ENCODE measurements at regions not wholly inside any gene's neighbourhood (a gene's known extent, or its start where the extent isn't known, plus 50 kb on each side); places are given as distances from the start of the nearest gene placed in this dataset.

GRCh38 chr2:129229196-129229595 is 750.3 kb upstream of the RAB6C start:
- Histone ChIP-seq H3K4me3 (no peak overlapping the region), H3K4me2 (no peak overlapping the region), H3K27me3 (peaks cover 0 to 3% (median 0%) of the 10 kb centered on the region in 11 experiments; a peak in 2 of 22 replicates), H3K27ac (no peak overlapping the region), H3K9ac (no peak overlapping the region), H3K36me3 (no peaks in the 10 kb centered on the region), H3K9me3 (replicated peaks in 1 of 11) (no peaks in the 10 kb centered on the region), H4K20me1 (no peaks in the 10 kb centered on the region), H3K4me1 (peaks cover 0 to 13% (median 9%) of the 10 kb centered on the region in 10 experiments; a peak in 10 of 20 replicates)
- TF ChIP-seq Cebpa-rat (IDR thresholded peaks at IDR 0.05), result no peak

- H3K4me2 ChIP-seq, result no peak overlapping the region
- H4K20me1 ChIP-seq, result no peaks in the 10 kb centered on the region
- H3K9me3 ChIP-seq (replicated peaks in 1 of 11), result no peaks in the 10 kb centered on the region
- no peak for TF ChIP-seq Cebpa-rat (IDR thresholded peaks at IDR 0.05)
- H3K27ac ChIP-seq, result no peak overlapping the region
- no peak overlapping the region for H3K4me3 ChIP-seq
- H3K27me3 ChIP-seq, result peaks cover 0 to 3% (median 0%) of the 10 kb centered on the region in 11 experiments; a peak in 2 of 22 replicates
- H3K9ac ChIP-seq, result no peak overlapping the region
- H3K4me1 ChIP-seq, result peaks cover 0 to 13% (median 9%) of the 10 kb centered on the region in 10 experiments; a peak in 10 of 20 replicates
- H3K36me3 ChIP-seq, result no peaks in the 10 kb centered on the region
Measured at GRCh38 chr2:129229830-129230441, 749.5 kb upstream of the RAB6C start.

GRCh38 chr2:129231924-129232323 is 747.5 kb upstream of the RAB6C start:
- Histone ChIP-seq H3K9me3 (replicated peaks in 1 of 11) (0 out of 22 replicates have a peak, but pooled peaks cover 0 to 6% (median 0%) of the 10 kb centered on the region in 11 experiments), H3K27me3 (peaks cover 0 to 3% (median 0%) of the 10 kb centered on the region in 11 experiments; a peak in 2 of 22 replicates), H3K9ac (no peak overlapping the region), H3K27ac (no peak overlapping the region), H3K4me2 (no peak overlapping the region), H3K4me1 (peaks cover 0 to 13% (median 9%) of the 10 kb centered on the region in 10 experiments; a peak in 10 of 20 replicates), H4K20me1 (no peaks in the 10 kb centered on the region), H3K4me3 (no peak overlapping the region), H3K36me3 (no peaks in the 10 kb centered on the region)
- no peak for TF ChIP-seq Cebpa-rat (IDR thresholded peaks at IDR 0.05)

- Histone ChIP-seq H3K36me3 (no peaks in the 10 kb centered on the region), H3K4me2 (peak overlapping the region in 5 of 11 experiments; percentile 8 to 48 (median 40); a peak in 9 of 22 replicates), H3K4me3 (no peak overlapping the region), H3K9me3 (replicated peaks in 1 of 11) (0 out of 22 replicates have a peak, but pooled peaks cover 0 to 6% (median 0%) of the 10 kb centered on the region in 11 experiments), H4K20me1 (no peaks in the 10 kb centered on the region), H3K27ac (no peak overlapping the region), H3K27me3 (peaks cover 0 to 3% (median 0%) of the 10 kb centered on the region in 11 experiments; a peak in 2 of 22 replicates), H3K9ac (no peak overlapping the region), H3K4me1 (peaks cover 0 to 13% (median 9%) of the 10 kb centered on the region in 10 experiments; a peak in 10 of 20 replicates)
- no peak for TF ChIP-seq Cebpa-rat (IDR thresholded peaks at IDR 0.05)
Measured at GRCh38 chr2:129233166-129233565, 746.3 kb upstream of the RAB6C start.

GRCh38 chr2:129233751-129234406 is 745.6 kb upstream of the RAB6C start:
- no peak for TF ChIP-seq Cebpa-rat (IDR thresholded peaks at IDR 0.05)
- Histone ChIP-seq H3K27me3 (peaks cover 0 to 3% (median 0%) of the 10 kb centered on the region in 11 experiments; a peak in 2 of 22 replicates), H3K27ac (no peak overlapping the region), H3K4me2 (peak overlapping the region in 5 of 11 experiments; percentile 8 to 48 (median 40); a peak in 8 of 22 replicates), H3K9ac (no peak overlapping the region), H3K36me3 (no peaks in the 10 kb centered on the region), H3K4me3 (no peak overlapping the region), H3K4me1 (peaks cover 0 to 13% (median 9%) of the 10 kb centered on the region in 10 experiments; a peak in 10 of 20 replicates), H3K9me3 (replicated peaks in 1 of 11) (0 out of 22 replicates have a peak, but pooled peaks cover 0 to 6% (median 0%) of the 10 kb centered on the region in 11 experiments), H4K20me1 (no peaks in the 10 kb centered on the region)

- no peak overlapping the region for H3K4me3 ChIP-seq
- H3K9me3 ChIP-seq (replicated peaks in 1 of 11), result 0 out of 22 replicates have a peak, but pooled peaks cover 0 to 6% (median 0%) of the 10 kb centered on the region in 11 experiments
- H3K4me2 ChIP-seq, result no peak overlapping the region
- H3K27ac ChIP-seq, result no peak overlapping the region
- TF ChIP-seq Cebpa-rat (IDR thresholded peaks at IDR 0.05), result no peak
- peaks cover 0 to 23% (median 10%) of the 10 kb centered on the region in 10 experiments; a peak in 11 of 20 replicates for H3K4me1 ChIP-seq
- H3K36me3 ChIP-seq, result no peaks in the 10 kb centered on the region
- H4K20me1 ChIP-seq, result no peaks in the 10 kb centered on the region
- peaks cover 0 to 3% (median 0%) of the 10 kb centered on the region in 11 experiments; a peak in 2 of 22 replicates for H3K27me3 ChIP-seq
- no peak overlapping the region for H3K9ac ChIP-seq
Measured at GRCh38 chr2:129236601-129237000, 742.9 kb upstream of the RAB6C start.

GRCh38 chr2:129237966-129238725 is 741.3 kb upstream of the RAB6C start:
- Histone ChIP-seq H3K4me3 (no peak overlapping the region), H3K4me2 (no peak overlapping the region), H3K4me1 (peaks cover 0 to 19% (median 8%) of the 10 kb centered on the region in 10 experiments; a peak in 11 of 20 replicates), H3K27ac (no peak overlapping the region), H3K36me3 (no peaks in the 10 kb centered on the region), H3K9ac (no peak overlapping the region), H3K9me3 (replicated peaks in 1 of 11) (0 out of 22 replicates have a peak, but pooled peaks cover 0 to 6% (median 0%) of the 10 kb centered on the region in 11 experiments), H4K20me1 (no peaks in the 10 kb centered on the region), H3K27me3 (no peaks in the 10 kb centered on the region; a peak in 1 of 22 replicates)
- TF ChIP-seq Cebpa-rat (IDR thresholded peaks at IDR 0.05), result no peak

- TF ChIP-seq Cebpa-rat (IDR thresholded peaks at IDR 0.05), result no peak
- H3K27me3 ChIP-seq, result no peaks in the 10 kb centered on the region
Measured at GRCh38 chr2:129239141-129239540, 740.3 kb upstream of the RAB6C start.

More at GRCh38 chr2:129239141-129239540, 740.3 kb upstream of the RAB6C start:
- H3K36me3 ChIP-seq, result no peaks in the 10 kb centered on the region
- no peaks in the 10 kb centered on the region for H4K20me1 ChIP-seq
- no peak overlapping the region for H3K4me3 ChIP-seq
- H3K9me3 ChIP-seq (replicated peaks in 1 of 11), result 0 out of 22 replicates have a peak, but pooled peaks cover 0 to 6% (median 0%) of the 10 kb centered on the region in 11 experiments
- H3K27ac ChIP-seq, result no peak overlapping the region
- H3K4me1 ChIP-seq, result peaks cover 0 to 11% (median 0%) of the 10 kb centered on the region in 10 experiments; a peak in 5 of 20 replicates
- H3K4me2 ChIP-seq, result no peak overlapping the region
- no peak overlapping the region for H3K9ac ChIP-seq

Data from BLaER1 treated with 17β-estradiol and CSF1 and Interleukin-3, amounts not matched to agents 10 nM and 100 nM (cell line).